SK-N-SH treated with all-trans-retinoic acid at 6 μM for 48 hours (cell line): ENCODE measurements at regions not wholly inside any gene's neighbourhood (a gene's known extent, or its start where the extent isn't known, plus 50 kb on each side); places are given as distances from the start of the nearest gene placed in this dataset.

Source experiments
- ARNTL ChIP-seq: fragments of 450-650 bp; formaldehyde crosslinking; IDR thresholded peaks from 2 replicates; pipeline ENCODE4 v1.5.0; 2020; ENCODE audit warnings: low read depth, mild to moderate bottlenecking, moderate library complexity, borderline replicate concordance
- CREB5 ChIP-seq: fragments of 250-450 bp; sonication (Bioruptor Pico); IDR thresholded peaks from 2 replicates; pipeline ENCODE4 v1.5.1; 2020; ENCODE audit warnings: low read depth, mild to moderate bottlenecking, moderate library complexity
- OSR1 ChIP-seq: fragments of 250-450 bp; sonication (Bioruptor Pico); IDR thresholded peaks from 2 replicates; pipeline ENCODE4 v1.8.0; 2022; ENCODE audit warnings: moderate library complexity, mild to moderate bottlenecking, inconsistent platforms
- RARB ChIP-seq: fragments of 250-450 bp; sonication (Bioruptor Pico); IDR thresholded peaks from 2 replicates; pipeline ENCODE4 v1.8.0; 2021; ENCODE audit warnings: mild to moderate bottlenecking, moderate library complexity
- TSHZ2 ChIP-seq: fragments of 250-450 bp; sonication (Bioruptor Pico); IDR thresholded peaks from 2 replicates; pipeline ENCODE4 v1.5.0; 2020; ENCODE audit warnings: mild to moderate bottlenecking, moderate library complexity
- ZNF70 ChIP-seq: fragments of 450-650 bp; formaldehyde crosslinking; IDR thresholded peaks from 2 replicates; pipeline ENCODE4 v1.5.0; 2020; ENCODE audit warnings: mild to moderate bottlenecking, moderate library complexity
- TF ChIP-seq, protein P1 (sequence below): fragments of 250-450 bp; sonication (Bioruptor Pico); IDR thresholded peaks from 2 replicates; pipeline ENCODE4 v1.8.0; 2020; ENCODE audit warnings: mild to moderate bottlenecking, moderate library complexity, borderline replicate concordance

- TF ChIP-seq TSHZ2 = no peak
- no peak for TF ChIP-seq ARNTL
- no peak for TF ChIP-seq CREB5 (CRISPR knock-in tag)
- no peak for TF ChIP-seq OSR1 (CRISPR knock-in tag)
- TF ChIP-seq, protein P1, sequence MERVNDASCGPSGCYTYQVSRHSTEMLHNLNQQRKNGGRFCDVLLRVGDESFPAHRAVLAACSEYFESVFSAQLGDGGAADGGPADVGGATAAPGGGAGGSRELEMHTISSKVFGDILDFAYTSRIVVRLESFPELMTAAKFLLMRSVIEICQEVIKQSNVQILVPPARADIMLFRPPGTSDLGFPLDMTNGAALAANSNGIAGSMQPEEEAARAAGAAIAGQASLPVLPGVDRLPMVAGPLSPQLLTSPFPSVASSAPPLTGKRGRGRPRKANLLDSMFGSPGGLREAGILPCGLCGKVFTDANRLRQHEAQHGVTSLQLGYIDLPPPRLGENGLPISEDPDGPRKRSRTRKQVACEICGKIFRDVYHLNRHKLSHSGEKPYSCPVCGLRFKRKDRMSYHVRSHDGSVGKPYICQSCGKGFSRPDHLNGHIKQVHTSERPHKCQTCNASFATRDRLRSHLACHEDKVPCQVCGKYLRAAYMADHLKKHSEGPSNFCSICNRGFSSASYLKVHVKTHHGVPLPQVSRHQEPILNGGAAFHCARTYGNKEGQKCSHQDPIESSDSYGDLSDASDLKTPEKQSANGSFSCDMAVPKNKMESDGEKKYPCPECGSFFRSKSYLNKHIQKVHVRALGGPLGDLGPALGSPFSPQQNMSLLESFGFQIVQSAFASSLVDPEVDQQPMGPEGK (CRISPR knock-in tag) = no peak
- no peak for TF ChIP-seq ZNF70
- no peak for TF ChIP-seq RARB (CRISPR knock-in tag)
These were observed 195.3 kb downstream of the QDPR start for GRCh38 chr4:17316566-17316965.
